ENCODE measurements at regions not wholly inside any gene's neighbourhood (a gene's known extent, or its start where the extent isn't known, plus 50 kb on each side); places are given as distances from the start of the nearest gene placed in this dataset.

GRCh38 chr1:201589186-201589585 is 50.3 kb downstream of the NAV1 start:
- no peaks in the 10 kb centered on the region for H4K20me1 ChIP-seq (ENCODE audit: insufficient read depth, low read length)
- Mint-ChIP-seq H3K27ac (no peak overlapping the region), H3K36me3 (peaks cover 0 to 4% of the 10 kb centered on the region in 2 donors), H3K27me3 (ENCODE audit: low read depth in 3 of 3) (peaks cover 0 to 4% (median 2%) of the 10 kb centered on the region in 3 donors), H3K9me3 (peaks cover 0 to 3% (median 0%) of the 10 kb centered on the region in 7 donors), H3K4me3 (no peak overlapping the region), H3K4me1 (peaks cover 48% of the 10 kb centered on the region)
- DNase-seq: no peak
- WGBS (ENCODE audit: insufficient coverage): no CpG with 5 or more reads among the region's 3 CpGs
- no peak overlapping the region for H2AFZ ChIP-seq (ENCODE audit: insufficient read depth, low read depth, low read length, poor library complexity, severe bottlenecking)
- H3K9me3 ChIP-seq (replicated peaks in 1 of 2; ENCODE audit: control insufficient read depth in 1 of 2, insufficient read depth in 1 of 2, low read length in 2 of 2): no peaks in the 10 kb centered on the region
- intact Hi-C loops (cut with micrococcal nuclease): no loop called here
- no peaks in the 10 kb centered on the region for H3K36me3 ChIP-seq (replicated peaks in 1 of 2; ENCODE audit: control insufficient read depth in 1 of 2, insufficient read depth in 2 of 2, low read length in 2 of 2)
- no peak overlapping the region for H3K4me3 ChIP-seq (replicated peaks in 1 of 3; ENCODE audit: low read depth in 2 of 3, low read length in 3 of 3)
- no peak overlapping the region for H3K27ac ChIP-seq (ENCODE audit: low read depth in 1 of 2, low read length in 2 of 2)
- no peak overlapping the region for H3K9ac ChIP-seq (ENCODE audit: insufficient read depth, low read length, poor library complexity, severe bottlenecking)
- TF ChIP-seq CTCF (IDR thresholded peaks at IDR 0.05): no peak
- H3K4me1 ChIP-seq (ENCODE audit: control insufficient read depth in 1 of 2, insufficient read depth in 2 of 2, low read length in 2 of 2): peaks cover 36 to 48% of the 10 kb centered on the region in 2 donors
- H3K27me3 ChIP-seq (ENCODE audit: control insufficient read depth in 2 of 2, insufficient read depth in 2 of 2, low read length in 2 of 2): no peaks in the 10 kb centered on the region
- no peak overlapping the region for H3K4me2 ChIP-seq (replicated peaks; ENCODE audit: extremely low read depth, low read length, poor library complexity, severe bottlenecking)
- H3K79me2 ChIP-seq (ENCODE audit: insufficient read depth, low read length): no peaks in the 10 kb centered on the region

GRCh38 chr1:201590474-201590873 is 51.5 kb downstream of the NAV1 start:
- no peak overlapping the region for H3K9ac ChIP-seq (ENCODE audit: insufficient read depth, low read length, poor library complexity, severe bottlenecking)
- peaks cover 38 to 49% of the 10 kb centered on the region in 2 donors for H3K4me1 ChIP-seq (ENCODE audit: control insufficient read depth in 1 of 2, insufficient read depth in 2 of 2, low read length in 2 of 2)
- Mint-ChIP-seq H3K4me1 (peaks cover 49% of the 10 kb centered on the region), H3K36me3 (peaks cover 0 to 4% of the 10 kb centered on the region in 2 donors), H3K27ac (no peak overlapping the region), H3K4me3 (no peak overlapping the region), H3K9me3 (peaks cover 0 to 3% (median 0%) of the 10 kb centered on the region in 7 donors), H3K27me3 (ENCODE audit: low read depth in 3 of 3) (peaks cover 0 to 4% (median 2%) of the 10 kb centered on the region in 3 donors)
- H3K4me2 ChIP-seq (replicated peaks; ENCODE audit: extremely low read depth, low read length, poor library complexity, severe bottlenecking): no peak overlapping the region
- no peaks in the 10 kb centered on the region for H3K27me3 ChIP-seq (ENCODE audit: control insufficient read depth in 2 of 2, insufficient read depth in 2 of 2, low read length in 2 of 2)
- intact Hi-C loops (cut with micrococcal nuclease): no loop called here
- no peak overlapping the region for H3K4me3 ChIP-seq (replicated peaks in 1 of 3; ENCODE audit: low read depth in 2 of 3, low read length in 3 of 3)
- 95% methylated on average over 4 of the region's 10 CpGs for WGBS (ENCODE audit: insufficient coverage)
- no peaks in the 10 kb centered on the region for H4K20me1 ChIP-seq (ENCODE audit: insufficient read depth, low read length)
- H3K79me2 ChIP-seq (ENCODE audit: insufficient read depth, low read length): no peaks in the 10 kb centered on the region
- H3K9me3 ChIP-seq (replicated peaks in 1 of 2; ENCODE audit: control insufficient read depth in 1 of 2, insufficient read depth in 1 of 2, low read length in 2 of 2): no peaks in the 10 kb centered on the region
- no peak for TF ChIP-seq CTCF (IDR thresholded peaks at IDR 0.05)
- DNase-seq: no peak
- no peak overlapping the region for H2AFZ ChIP-seq (ENCODE audit: insufficient read depth, low read depth, low read length, poor library complexity, severe bottlenecking)
- no peak overlapping the region for H3K27ac ChIP-seq (ENCODE audit: low read depth in 1 of 2, low read length in 2 of 2)
- H3K36me3 ChIP-seq (replicated peaks in 1 of 2; ENCODE audit: control insufficient read depth in 1 of 2, insufficient read depth in 2 of 2, low read length in 2 of 2): no peaks in the 10 kb centered on the region

All from CD14-positive monocyte (primary cell).